ENCODE measurements at regions not wholly inside any gene's neighbourhood (a gene's known extent, or its start where the extent isn't known, plus 50 kb on each side); places are given as distances from the start of the nearest gene placed in this dataset.
A peak's percentile ranks its signal among the peaks of the same experiment; 100 is the strongest.
"Not testable (repeated sequence)": the region's sequence is repeated elsewhere in the genome, so short reads cannot be mapped to it uniquely, and the experiment has no call there.

- Histone ChIP-seq H3K4me3 (ENCODE audit: insufficient read depth, low read depth, low read length) (no peak overlapping the region), H2AFZ (ENCODE audit: low read depth, low read length) (no peak overlapping the region), H4K20me1 (ENCODE audit: insufficient read depth, low read length) (no peaks in the 10 kb centered on the region), H3K79me2 (ENCODE audit: insufficient read depth, low read length) (no peaks in the 10 kb centered on the region), H3K4me1 (ENCODE audit: insufficient read depth, low read length) (no peaks in the 10 kb centered on the region), H3K27ac (ENCODE audit: low read depth, low read length) (no peak overlapping the region), H3K27me3 (ENCODE audit: insufficient read depth, low read length) (no peaks in the 10 kb centered on the region), H3K4me2 (ENCODE audit: low read length) (no peak overlapping the region), H3K9me3 (ENCODE audit: insufficient read depth, low read depth, low read length) (no peaks in the 10 kb centered on the region), H3K36me3 (ENCODE audit: insufficient read depth, low read length) (no peaks in the 10 kb centered on the region), H3K9ac (ENCODE audit: low read length) (no peak overlapping the region)
- H3K36me3 Mint-ChIP-seq (ENCODE audit: low read depth, unreplicated experiment) = no peaks in the 10 kb centered on the region
- FAIRE-seq (no peak), DNase-seq (ENCODE audit: low read depth) (no peak)
- no peak overlapping the region for H3K4me3 Mint-ChIP-seq (ENCODE audit: unreplicated experiment)
- H3K27ac Mint-ChIP-seq (ENCODE audit: unreplicated experiment) = no peak overlapping the region
- H3K4me1 Mint-ChIP-seq (ENCODE audit: low read depth, unreplicated experiment) = peaks cover 4% of the 10 kb centered on the region
- TF ChIP-seq CTCF (IDR thresholded peaks at IDR 0.05; ENCODE audit: insufficient read depth, low read depth, low read length) (no peak), EZH2 (IDR thresholded peaks at IDR 0.05; ENCODE audit: insufficient read depth, low read length) (no peak)
- peaks cover 42% of the 10 kb centered on the region for H3K27me3 Mint-ChIP-seq (ENCODE audit: low read depth, unreplicated experiment)
- peaks cover 5% of the 10 kb centered on the region for H3K9me3 Mint-ChIP-seq (ENCODE audit: unreplicated experiment)
These were observed 444.3 kb upstream of the B3GAT1 start for GRCh38 chr11:134856056-134856971.

- Mint-ChIP-seq H3K36me3 (ENCODE audit: low read depth, unreplicated experiment) (no peaks in the 10 kb centered on the region), H3K4me1 (ENCODE audit: low read depth, unreplicated experiment) (peaks cover 4% of the 10 kb centered on the region)
- FAIRE-seq = no peak
These were observed 442.2 kb upstream of the B3GAT1 start for GRCh38 chr11:134853992-134854991.

GRCh38 chr11:134851503-134852224 lies 439.6 kb upstream of the B3GAT1 start:
- Mint-ChIP-seq H3K27me3 (ENCODE audit: low read depth, unreplicated experiment) (peaks cover 21% of the 10 kb centered on the region), H3K27ac (ENCODE audit: unreplicated experiment) (peak overlapping the region; percentile 42)
- DNase-seq (ENCODE audit: low read depth); H3K36me3 Mint-ChIP-seq (ENCODE audit: low read depth, unreplicated experiment); H3K36me3 ChIP-seq (ENCODE audit: insufficient read depth, low read length); H3K27ac ChIP-seq (ENCODE audit: low read depth, low read length); H3K9me3 ChIP-seq (ENCODE audit: insufficient read depth, low read depth, low read length); H4K20me1 ChIP-seq (ENCODE audit: insufficient read depth, low read length); H3K4me1 ChIP-seq (ENCODE audit: insufficient read depth, low read length); H3K27me3 ChIP-seq (ENCODE audit: insufficient read depth, low read length); H3K4me3 ChIP-seq (ENCODE audit: insufficient read depth, low read depth, low read length); H3K9me3 Mint-ChIP-seq (ENCODE audit: unreplicated experiment); H3K4me3 Mint-ChIP-seq (ENCODE audit: unreplicated experiment); H2AFZ ChIP-seq (ENCODE audit: low read depth, low read length); H3K4me2 ChIP-seq (ENCODE audit: low read length); H3K9ac ChIP-seq (ENCODE audit: low read length); H3K79me2 ChIP-seq (ENCODE audit: insufficient read depth, low read length); FAIRE-seq; H3K4me1 Mint-ChIP-seq (ENCODE audit: low read depth, unreplicated experiment): not testable (repeated sequence)

More at GRCh38 chr11:134853992-134854991, 442.2 kb upstream of the B3GAT1 start:
- Histone ChIP-seq H3K79me2 (ENCODE audit: insufficient read depth, low read length) (no peaks in the 10 kb centered on the region), H3K9ac (ENCODE audit: low read length) (no peak overlapping the region), H3K4me1 (ENCODE audit: insufficient read depth, low read length) (no peaks in the 10 kb centered on the region), H3K4me2 (ENCODE audit: low read length) (no peak overlapping the region), H3K27me3 (ENCODE audit: insufficient read depth, low read length) (no peaks in the 10 kb centered on the region), H3K9me3 (ENCODE audit: insufficient read depth, low read depth, low read length) (no peaks in the 10 kb centered on the region), H3K4me3 (ENCODE audit: insufficient read depth, low read depth, low read length) (no peak overlapping the region), H3K36me3 (ENCODE audit: insufficient read depth, low read length) (no peaks in the 10 kb centered on the region), H2AFZ (ENCODE audit: low read depth, low read length) (no peak overlapping the region), H3K27ac (ENCODE audit: low read depth, low read length) (no peak overlapping the region), H4K20me1 (ENCODE audit: insufficient read depth, low read length) (no peaks in the 10 kb centered on the region)
- H3K4me3 Mint-ChIP-seq (ENCODE audit: unreplicated experiment) = no peak overlapping the region
- peak overlapping the region; percentile 48 for H3K27ac Mint-ChIP-seq (ENCODE audit: unreplicated experiment)
- no peak for DNase-seq (ENCODE audit: low read depth)
- peaks cover 37% of the 10 kb centered on the region for H3K27me3 Mint-ChIP-seq (ENCODE audit: low read depth, unreplicated experiment)
- peaks cover 3% of the 10 kb centered on the region for H3K9me3 Mint-ChIP-seq (ENCODE audit: unreplicated experiment)
- TF ChIP-seq CTCF (IDR thresholded peaks at IDR 0.05; ENCODE audit: insufficient read depth, low read depth, low read length) (no peak), EZH2 (IDR thresholded peaks at IDR 0.05; ENCODE audit: insufficient read depth, low read length) (no peak)

Data from astrocyte (in vitro differentiated cells and primary cell).